HCEC 1CT (cell line): ENCODE measurements at regions not wholly inside any gene's neighbourhood (a gene's known extent, or its start where the extent isn't known, plus 50 kb on each side); places are given as distances from the start of the nearest gene placed in this dataset.

Experiments used
- DNase-seq: peaks from one replicate; pipeline ENCODE4 v3.0.0-alpha.2; 2017

- DNase-seq: no peak
Measured at GRCh38 chr2:240364582-240364960, 70.9 kb upstream of the GPC1 start.

DNA sequence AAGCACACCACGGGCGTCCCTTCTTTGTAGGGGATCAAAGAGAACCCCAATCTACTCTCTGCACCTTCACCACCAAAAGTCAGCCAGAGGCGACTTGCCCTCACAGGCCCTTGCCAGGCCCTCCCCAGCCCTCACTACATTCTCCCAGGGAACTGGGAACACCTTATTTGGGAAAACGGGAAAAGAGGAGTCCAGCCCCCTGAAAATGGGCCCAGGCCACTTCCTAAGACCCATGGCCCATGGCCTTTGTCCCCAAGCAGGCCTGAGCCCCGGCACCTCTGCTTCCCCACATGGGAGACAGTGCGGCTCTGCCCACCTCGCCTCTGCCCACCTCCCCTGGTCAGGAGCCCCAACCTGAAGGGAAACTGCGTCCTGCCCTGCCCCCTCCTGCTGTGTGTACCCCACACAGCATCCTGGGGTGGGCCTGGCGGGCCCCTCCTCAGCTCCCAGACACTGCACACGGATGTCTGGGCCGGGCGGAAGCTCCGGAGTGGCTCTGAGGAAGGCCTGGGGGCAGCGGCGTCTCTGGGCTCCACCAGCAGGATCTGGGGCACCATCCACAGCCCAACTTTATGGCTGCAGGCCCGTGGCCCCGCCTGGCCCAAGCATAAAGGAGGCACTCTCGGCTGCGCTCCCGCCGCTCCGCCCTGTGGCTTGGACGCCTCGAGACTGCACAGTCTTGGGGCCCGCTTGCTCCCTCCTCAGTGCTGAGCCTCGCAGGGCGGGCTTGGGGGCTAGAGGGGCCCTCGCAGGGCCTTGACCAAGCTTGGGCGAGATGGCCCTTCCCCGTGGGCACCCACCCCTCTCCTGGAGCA lies 70.3 kb upstream of the GPC1 start:
- DNase-seq: no peak

DNA sequence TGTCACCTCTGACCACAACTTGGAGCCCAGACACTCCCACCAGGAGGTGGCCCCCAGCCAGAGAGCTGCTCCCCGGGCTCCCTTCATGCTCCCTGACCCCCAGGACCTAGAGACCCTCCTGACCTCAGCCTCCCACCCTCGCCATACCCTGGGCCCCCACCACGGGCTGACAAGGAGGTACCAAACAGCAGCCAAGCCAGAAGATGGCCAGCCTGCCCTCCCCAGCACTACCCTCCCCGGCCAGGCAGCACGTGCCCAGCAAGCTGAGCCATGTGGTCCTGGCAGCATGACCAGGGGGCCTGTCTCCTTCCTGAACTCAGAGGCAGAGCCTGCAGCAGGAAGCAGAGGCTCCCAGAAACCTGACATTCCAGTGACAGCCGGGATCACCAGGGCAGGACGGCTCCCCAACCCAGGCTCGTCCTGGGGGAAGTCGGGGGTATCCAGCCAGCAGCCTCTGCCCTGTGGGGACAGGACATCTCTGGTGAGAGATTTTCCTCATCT lies 69.4 kb upstream of the GPC1 start:
- no peak for DNase-seq

- DNase-seq: no peak
Measured at GRCh38 chr2:240366901-240367300, 68.6 kb upstream of the GPC1 start.

GRCh38 chr2:240367721-240368120 lies 67.7 kb upstream of the GPC1 start:
- DNase-seq: no peak

GRCh38 chr2:240368781-240369331 lies 66.6 kb upstream of the GPC1 start:
- no peak for DNase-seq

DNA sequence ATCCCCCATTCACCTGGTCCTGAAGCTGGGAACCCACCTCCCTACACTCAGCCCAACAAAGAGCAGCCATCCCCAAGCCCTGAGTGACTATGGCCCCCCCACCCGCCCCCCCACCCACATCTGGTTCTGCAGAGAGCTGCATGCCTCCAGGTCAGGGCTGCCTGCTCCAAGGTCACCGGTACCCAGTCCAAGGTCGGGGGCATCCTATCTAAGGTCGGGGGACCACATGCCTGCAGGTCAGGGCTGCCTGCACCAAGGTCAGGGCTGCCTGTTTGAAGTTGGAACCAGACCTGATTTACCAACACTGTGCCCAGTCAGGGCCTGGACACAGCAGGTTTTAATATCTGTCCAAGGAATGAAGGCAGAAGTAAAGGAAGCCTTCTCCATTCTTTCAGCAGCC lies 66.1 kb upstream of the GPC1 start:
- DNase-seq: no peak

DNA sequence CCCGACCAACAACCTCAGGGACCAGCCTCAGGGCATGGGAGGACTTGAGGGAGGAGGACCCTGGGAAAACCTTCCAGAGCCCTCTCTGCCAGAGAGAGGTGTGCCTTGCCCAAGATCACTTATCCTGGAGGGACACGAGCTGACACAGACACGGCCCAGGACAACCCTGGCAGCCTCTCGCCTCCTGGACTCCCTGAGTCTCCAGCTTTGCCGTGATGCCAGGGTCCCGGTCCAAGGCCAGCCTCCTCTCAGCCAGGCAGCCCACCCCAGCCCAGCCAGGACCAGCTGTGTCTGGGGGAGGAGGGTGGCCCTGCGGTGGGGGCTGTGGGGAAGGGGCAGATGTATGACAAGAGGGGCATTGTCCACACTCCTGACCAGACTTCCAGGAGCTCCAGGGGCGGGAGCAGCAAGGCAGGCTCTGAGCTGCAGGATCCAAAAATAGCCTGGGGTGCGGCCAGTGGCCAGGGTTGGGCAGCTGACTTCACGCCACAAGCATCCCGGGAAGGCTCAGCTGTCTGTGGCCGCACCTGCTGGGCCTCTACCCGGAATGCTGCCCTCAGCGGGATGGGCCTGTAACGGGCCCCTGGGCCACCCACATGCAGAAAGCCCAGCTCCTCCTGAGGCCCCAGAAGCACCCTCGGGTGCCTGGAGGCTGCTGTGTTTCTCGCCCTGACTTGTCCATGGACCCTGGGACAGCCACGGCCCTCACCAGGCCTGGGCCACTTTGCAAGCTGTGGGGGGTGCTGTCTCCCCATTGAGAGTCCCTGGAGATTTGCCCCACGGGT lies 65.5 kb upstream of the GPC1 start:
- peak; percentile 94 for DNase-seq

- DNase-seq: no peak
Measured at GRCh38 chr2:240371129-240372000, 64.1 kb upstream of the GPC1 start.

DNA sequence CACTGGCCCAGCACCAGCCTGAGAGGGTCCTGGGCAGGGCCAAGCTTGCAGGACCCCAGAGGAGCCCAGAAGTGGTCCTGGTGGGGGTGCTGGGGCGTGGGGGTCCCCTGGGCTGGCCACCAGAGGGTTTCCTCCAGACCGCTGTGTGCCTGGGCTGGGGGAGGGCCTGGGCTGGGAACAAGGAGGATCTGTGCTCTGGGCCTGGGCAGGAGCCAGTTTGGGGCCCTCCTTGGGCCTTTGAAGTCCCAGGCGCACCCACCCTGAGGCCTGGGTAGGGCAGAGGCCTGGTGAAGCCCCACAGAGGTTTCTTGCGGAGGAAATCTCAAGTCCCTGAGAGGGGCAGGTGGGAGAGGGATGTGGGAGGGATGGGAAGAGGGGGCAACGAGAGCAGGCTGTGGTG lies 63.4 kb upstream of the GPC1 start:
- DNase-seq: no peak

DNA sequence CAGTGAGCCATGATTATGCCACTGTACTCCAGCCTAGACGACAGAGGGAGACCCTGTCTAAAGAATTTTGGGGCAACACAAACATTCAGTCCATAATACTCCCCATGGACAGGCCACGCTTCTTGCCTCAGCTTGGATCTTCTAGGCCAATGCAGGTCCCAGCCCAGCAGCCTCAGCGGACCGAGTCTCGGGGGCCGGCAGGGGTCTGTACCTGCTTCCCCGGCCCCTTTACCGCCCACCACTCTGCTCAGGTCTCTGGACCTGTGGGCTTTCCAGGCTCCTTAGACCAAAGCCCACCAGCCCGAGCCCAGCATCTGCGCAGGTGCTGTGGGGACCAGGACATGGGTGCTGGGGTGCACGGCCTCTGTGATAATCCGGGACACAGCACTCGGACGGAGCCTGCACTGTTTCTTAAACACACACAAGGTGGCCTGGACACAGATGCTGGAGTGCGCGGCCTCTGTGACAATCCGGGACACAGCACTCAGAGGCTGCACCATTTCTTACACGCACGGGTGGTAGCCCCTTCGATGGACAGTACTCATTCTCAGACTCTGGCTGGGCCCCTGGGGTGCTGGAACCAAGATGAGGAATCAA lies 62.1 kb upstream of the GPC1 start:
- no peak for DNase-seq

GRCh38 chr2:240374085-240374907 lies 61.2 kb upstream of the GPC1 start:
- DNase-seq: peak; percentile 88

- no peak for DNase-seq
Measured at GRCh38 chr2:240375024-240375645, 60.3 kb upstream of the GPC1 start.

GRCh38 chr2:240376739-240377138 lies 58.7 kb upstream of the GPC1 start:
- no peak for DNase-seq

GRCh38 chr2:240377366-240377765 lies 58.1 kb upstream of the GPC1 start:
- no peak for DNase-seq

GRCh38 chr2:240379089-240379636 lies 56.3 kb upstream of the GPC1 start:
- no peak for DNase-seq

DNA sequence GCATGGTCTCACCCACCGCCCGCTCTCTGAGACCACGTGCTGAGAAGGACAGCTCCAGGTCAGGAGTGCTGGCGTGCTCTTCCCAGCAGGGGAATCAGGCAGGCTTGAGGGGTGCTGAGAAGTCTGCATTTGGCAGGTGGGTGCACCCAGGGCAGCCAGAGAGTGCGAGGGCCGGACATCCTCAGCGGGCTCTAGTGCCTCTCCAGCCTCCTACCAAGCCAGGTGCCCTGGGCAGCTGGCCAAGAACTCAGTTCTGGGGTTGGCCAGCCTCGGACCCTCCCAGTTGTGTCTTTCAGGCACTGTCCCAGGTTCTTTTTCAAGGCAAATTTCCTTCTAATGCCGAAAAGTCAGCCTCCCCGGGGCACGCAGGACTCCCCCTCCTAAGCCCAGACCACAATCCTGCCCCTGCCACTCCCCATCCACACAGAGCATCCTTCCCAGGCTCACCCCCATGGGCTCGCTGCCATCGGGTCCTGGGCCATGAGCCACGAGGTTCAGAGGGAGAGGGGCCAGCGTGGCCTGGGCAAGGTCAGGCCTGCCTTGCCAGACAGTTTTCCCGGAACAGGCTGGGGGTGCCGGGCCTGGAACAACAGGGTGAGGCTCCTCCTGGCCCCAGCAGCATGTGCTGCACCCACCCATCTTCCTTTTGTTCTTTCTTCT lies 52.2 kb upstream of the GPC1 start:
- DNase-seq: no peak

DNA sequence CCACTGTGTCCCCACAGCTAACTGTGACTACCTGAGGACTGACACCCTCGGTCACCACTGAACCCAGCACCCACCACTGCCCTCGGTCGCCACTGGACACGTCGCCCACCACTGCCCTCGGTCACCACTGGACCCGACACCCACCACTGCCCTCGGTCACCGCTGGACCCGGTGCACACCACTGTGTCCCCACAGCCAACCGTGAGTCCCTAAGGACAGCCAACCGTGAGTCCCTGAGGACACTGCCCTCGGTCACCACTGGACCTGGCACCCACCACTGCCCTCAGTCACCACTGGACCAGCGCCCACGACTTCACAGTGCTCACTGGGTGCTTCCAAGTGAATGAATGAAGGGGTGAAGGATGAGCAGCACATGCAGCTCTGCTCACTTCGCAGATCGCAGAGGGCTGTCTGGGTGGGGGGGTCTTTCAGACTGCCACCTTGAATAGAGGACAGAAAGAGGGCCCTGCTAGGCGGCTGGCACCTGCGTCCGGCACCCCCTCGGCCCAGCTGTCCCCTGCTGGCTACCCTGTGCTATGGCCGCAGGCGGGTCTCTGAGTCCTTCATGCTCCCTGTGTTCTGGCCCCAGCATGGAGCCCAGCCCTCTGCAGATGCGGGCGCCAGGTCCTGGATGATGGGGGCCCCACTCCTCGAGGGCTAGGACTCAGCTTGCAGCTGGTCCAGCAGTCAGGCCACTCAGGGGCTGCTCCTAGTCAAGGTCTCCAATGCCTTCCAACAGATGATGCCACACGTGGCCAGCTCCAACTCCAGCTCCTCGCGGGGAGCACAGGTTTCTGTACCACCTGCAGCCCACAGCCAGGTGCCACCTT lies 51.4 kb upstream of the GPC1 start:
- DNase-seq: no peak
